Fibroblast of the aortic adventitia (primary cell): ENCODE measurements at regions not wholly inside any gene's neighbourhood (a gene's known extent, or its start where the extent isn't known, plus 50 kb on each side); places are given as distances from the start of the nearest gene placed in this dataset.

Source experiments
- DNase-seq: peaks from one replicate; pipeline ENCODE4 v3.0.0-alpha.2; 2010; ENCODE audit warnings: low read depth
- H3K4me3 ChIP-seq: 2 replicates; pipeline ENCODE4 v1.5.1; 2011; ENCODE audit warnings: low read depth, mild to moderate bottlenecking, control low read depth, low read length, moderate library complexity
- TF ChIP-seq, protein P1 (sequence below): IDR thresholded peaks from 2 replicates; pipeline ENCODE4 v1.5.1; 2011; ENCODE audit warnings: mild to moderate bottlenecking, low read length, control low read depth, inconsistent platforms; ENCODE audit not compliant: insufficient read depth

DNA sequence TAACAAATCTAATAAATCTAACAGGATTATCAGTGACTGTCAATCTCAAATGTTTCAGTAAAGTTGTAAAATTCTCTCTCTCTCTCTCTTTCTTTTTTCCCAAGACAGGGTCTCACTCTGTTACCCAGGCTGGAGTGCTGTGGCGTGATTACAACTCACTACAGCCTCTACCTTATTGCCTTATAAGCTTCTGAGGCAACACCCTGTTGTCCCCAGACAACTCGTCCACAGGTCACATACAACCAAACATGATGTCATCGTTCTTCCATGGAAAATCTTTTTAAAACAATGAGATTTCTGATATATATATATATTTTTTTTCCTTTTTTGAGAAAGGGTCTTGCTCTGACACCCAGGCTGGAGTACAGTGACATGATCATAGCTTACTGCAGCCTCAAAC, 151.4 kb upstream of the RGS6 start:
- TF ChIP-seq, protein P1, sequence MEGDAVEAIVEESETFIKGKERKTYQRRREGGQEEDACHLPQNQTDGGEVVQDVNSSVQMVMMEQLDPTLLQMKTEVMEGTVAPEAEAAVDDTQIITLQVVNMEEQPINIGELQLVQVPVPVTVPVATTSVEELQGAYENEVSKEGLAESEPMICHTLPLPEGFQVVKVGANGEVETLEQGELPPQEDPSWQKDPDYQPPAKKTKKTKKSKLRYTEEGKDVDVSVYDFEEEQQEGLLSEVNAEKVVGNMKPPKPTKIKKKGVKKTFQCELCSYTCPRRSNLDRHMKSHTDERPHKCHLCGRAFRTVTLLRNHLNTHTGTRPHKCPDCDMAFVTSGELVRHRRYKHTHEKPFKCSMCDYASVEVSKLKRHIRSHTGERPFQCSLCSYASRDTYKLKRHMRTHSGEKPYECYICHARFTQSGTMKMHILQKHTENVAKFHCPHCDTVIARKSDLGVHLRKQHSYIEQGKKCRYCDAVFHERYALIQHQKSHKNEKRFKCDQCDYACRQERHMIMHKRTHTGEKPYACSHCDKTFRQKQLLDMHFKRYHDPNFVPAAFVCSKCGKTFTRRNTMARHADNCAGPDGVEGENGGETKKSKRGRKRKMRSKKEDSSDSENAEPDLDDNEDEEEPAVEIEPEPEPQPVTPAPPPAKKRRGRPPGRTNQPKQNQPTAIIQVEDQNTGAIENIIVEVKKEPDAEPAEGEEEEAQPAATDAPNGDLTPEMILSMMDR, result no peak
- no peak for DNase-seq
- H3K4me3 ChIP-seq, result no peak overlapping the region

DNA sequence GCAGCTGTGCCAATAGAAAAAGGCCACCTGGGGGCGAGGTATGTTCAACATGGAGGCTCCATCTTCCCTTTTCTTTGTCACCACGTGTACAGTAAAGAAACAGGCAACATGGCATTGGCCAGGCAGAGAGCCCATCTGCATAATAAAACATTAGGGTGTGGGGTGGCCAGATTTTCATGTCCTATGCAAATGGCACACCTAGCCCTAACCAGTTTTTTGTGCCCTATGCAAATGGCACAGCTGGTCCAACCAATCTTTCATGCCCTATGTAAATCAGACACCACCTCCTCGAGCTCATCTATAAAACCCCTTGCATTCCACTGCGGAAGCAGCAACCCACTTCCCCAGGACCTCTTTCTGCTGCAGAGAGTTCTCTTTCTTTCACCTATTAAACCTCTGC, 149.1 kb upstream of the RGS6 start:
- no peak for DNase-seq
- no peak overlapping the region for H3K4me3 ChIP-seq
- TF ChIP-seq, protein P1, result no peak

DNA sequence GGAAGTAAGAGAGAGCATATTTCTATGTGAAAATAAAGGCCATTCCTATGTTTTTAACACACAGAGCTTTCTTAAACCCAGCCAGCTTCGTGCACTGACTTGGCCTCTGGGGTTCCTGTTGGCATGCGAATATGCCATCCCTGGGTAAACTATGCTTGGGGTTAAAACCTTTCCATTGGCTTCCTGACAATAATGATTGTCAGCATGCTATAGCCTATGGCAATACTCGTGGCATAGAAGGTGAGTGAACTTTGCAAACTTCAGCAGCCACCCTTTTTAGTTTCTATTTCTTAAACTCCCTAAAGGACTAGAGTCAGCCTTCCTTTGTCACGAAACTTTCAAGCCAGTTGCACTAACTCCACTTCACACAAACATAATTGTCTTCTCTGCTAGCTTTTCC, 148.4 kb upstream of the RGS6 start:
- TF ChIP-seq, protein P1, result no peak
- no peak overlapping the region for H3K4me3 ChIP-seq
- no peak for DNase-seq

DNA sequence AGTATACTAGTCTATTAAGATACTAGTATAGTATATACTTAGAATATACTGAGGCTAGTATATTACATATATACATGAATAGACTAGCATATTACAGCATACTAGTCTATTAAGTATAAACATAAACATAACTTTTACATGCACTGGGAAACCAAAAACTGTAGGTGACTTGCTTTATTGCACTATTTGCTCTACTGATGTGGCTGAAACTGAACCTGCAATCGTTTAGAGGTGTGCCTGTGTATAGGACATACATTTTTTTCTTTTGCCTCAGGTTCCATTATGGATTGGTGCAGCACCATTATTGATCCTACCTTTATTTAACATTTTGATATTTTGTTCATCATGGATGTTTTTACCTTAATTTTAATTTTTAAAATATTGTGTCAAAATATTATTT, 143.2 kb upstream of the RGS6 start:
- DNase-seq, result no peak
- H3K4me3 ChIP-seq, result no peak overlapping the region
- TF ChIP-seq, protein P1, result no peak

DNA sequence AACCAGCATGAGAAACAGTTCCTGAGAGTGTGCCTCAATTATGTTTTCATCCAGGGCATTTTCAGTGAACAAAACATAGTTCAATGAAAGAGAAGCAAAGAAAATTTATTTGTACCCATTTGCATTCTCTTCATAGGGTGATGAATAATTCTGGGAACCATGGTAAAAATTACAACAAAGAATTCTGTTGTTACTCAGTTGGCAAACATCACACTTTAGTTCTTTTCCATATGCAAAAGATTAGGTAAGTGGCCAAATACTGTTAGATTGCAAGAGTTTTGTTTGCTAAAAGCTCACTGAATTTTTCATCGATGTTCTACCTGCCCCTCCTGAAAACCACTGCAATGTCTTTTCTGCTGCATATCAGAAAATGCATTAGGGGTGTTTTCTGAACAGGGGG, 132.4 kb upstream of the RGS6 start:
- TF ChIP-seq, protein P1, result no peak
- DNase-seq, result peak; percentile 5
- no peak overlapping the region for H3K4me3 ChIP-seq

DNA sequence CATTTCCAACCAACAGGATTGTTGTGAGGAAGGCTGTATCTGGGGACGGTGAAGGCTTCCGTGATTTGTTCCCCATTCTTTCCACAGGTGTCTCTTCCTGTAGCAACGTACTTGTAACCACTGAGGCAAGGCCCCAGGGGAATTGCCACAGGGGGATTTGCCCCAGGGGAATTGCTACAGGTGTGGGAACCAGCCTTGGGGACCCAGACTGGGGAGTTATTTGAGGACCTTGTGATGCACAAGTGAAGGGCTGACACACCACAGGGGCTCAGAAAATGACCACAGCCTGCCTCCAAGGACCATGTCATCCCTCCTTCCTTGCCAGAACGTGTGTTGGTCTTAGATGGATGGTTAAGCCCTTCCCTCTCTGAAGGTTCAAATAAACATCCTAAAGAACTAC, 131.4 kb upstream of the RGS6 start:
- TF ChIP-seq, protein P1, result no peak
- DNase-seq, result no peak
- H3K4me3 ChIP-seq, result no peak overlapping the region

DNA sequence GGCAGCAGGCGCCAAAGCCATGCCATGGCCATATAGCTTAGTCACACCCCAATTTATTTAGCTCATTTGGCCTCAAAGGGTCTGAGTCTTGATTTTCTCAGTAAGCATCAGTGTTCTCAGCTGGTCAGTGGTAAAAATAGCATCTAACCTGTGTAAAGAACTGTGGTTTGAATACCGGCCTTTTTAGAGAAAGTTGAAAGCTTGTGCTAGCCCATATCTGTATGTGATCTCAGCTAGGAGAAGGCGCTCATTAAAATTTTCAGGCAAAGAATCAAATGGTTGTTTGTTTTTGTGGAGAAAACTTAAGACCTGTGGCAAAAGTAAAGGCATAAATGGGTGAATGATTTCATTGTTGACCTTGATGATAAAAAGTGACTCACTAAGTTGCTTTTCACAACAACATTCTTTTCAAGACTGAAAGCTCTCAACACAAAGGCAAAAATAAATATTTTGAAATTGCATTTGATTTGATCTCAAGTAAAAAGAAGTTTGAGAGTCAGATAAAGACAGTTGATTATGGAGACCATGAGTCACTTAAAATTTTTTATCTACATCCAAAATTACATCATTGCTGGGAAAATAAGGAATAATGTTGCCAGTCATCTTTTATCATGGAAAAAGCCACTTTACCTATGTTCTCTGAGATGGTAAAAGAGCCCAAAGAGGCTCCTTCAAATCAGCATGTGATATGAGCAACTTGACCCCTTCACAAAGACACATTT, 128.5 kb upstream of the RGS6 start:
- TF ChIP-seq, protein P1, result no peak
- peak; percentile 39 for DNase-seq
- no peak overlapping the region for H3K4me3 ChIP-seq
